ENCODE measurements at regions not wholly inside any gene's neighbourhood (a gene's known extent, or its start where the extent isn't known, plus 50 kb on each side); places are given as distances from the start of the nearest gene placed in this dataset.

DNA sequence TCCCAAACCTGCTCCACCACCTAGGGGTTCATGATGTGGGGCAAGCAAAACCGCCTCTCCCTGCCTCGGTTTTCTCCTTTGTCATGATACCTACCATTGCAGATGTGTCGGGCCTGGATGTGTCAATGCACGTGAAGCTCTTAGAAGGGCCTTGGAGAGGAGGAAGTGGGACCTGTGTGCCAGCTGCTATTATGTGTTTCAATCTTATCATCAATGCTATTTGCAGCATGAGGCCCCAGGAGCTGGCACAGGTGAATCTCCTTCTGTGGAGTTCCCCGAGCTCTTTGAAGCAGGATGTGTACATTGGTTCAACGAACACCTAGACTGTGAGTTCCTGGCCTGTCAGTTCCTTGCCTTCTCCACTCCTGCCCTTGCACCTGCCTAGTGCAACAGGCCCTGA, 331.6 kb downstream of the CTTN start:
- in situ Hi-C loops (cut with HindIII; ENCODE audit: extremely low pct_ligation_motif_present, low pct_unique_long_range_greater_than_20kb) = no loop called here
- H3K27ac ChIP-seq (ENCODE audit: extremely low read length, insufficient read depth, low read length) = no peak overlapping the region
- no peak overlapping the region for H3K4me2 ChIP-seq (ENCODE audit: low read depth, low read length)
- no peak overlapping the region for H3K9ac ChIP-seq (ENCODE audit: insufficient read depth, low read depth, low read length)
- no peak overlapping the region for H3K4me3 ChIP-seq (replicated peaks in 1 of 3; ENCODE audit: insufficient read depth in 1 of 3, low read depth in 2 of 3, low read length in 3 of 3)
- H2AFZ ChIP-seq (ENCODE audit: low read length) = no peak overlapping the region
- DNase-seq (ENCODE audit: low spot score) = no peak
- peaks cover 0 to 17% of the 10 kb centered on the region in 2 experiments; a peak in 1 of 5 replicates for H3K36me3 ChIP-seq (replicated peaks in 1 of 2; ENCODE audit: control insufficient read depth in 1 of 2, insufficient read depth in 2 of 2, low read length in 2 of 2)
- H3K79me2 ChIP-seq (ENCODE audit: insufficient read depth, low read length) = no peaks in the 10 kb centered on the region
- WGBS (ENCODE audit: low lambda C conversion rate) = 96% methylated on average over 6 of the region's 6 CpGs
- FAIRE-seq = no peak
- H3K4me1 ChIP-seq (ENCODE audit: insufficient read depth, low read length) = no peaks in the 10 kb centered on the region
- H3K9me3 ChIP-seq (ENCODE audit: low read length) = no peaks in the 10 kb centered on the region
- H4K20me1 ChIP-seq (ENCODE audit: insufficient read depth, low read length) = no peaks in the 10 kb centered on the region
- POLR2A ChIA-PET = no interaction called here
- ATAC-seq = no peak
- no TSS peak for BruUV-seq (replicated peaks)
- TF ChIP-seq NR2F2 (IDR thresholded peaks at IDR 0.05; ENCODE audit: borderline replicate concordance, low read depth) = no peak
- TF ChIP-seq, protein P1, sequence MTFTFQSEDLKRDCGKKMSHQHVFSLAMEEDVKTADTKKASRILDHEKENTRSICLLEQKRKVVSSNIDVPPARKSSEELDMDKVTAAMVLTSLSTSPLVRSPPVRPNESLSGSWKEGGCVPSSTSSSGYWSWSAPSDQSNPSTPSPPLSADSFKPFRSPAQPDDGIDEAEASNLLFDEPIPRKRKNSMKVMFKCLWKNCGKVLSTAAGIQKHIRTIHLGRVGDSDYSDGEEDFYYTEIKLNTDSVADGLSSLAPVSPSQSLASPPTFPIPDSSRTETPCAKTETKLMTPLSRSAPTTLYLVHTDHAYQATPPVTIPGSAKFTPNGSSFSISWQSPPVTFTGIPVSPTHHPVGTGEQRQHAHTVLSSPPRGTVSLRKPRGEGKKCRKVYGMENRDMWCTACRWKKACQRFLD (CRISPR knock-in tag; IDR thresholded peaks at IDR 0.05; ENCODE audit: borderline replicate concordance) = no peak
- TF ChIP-seq, protein P2, sequence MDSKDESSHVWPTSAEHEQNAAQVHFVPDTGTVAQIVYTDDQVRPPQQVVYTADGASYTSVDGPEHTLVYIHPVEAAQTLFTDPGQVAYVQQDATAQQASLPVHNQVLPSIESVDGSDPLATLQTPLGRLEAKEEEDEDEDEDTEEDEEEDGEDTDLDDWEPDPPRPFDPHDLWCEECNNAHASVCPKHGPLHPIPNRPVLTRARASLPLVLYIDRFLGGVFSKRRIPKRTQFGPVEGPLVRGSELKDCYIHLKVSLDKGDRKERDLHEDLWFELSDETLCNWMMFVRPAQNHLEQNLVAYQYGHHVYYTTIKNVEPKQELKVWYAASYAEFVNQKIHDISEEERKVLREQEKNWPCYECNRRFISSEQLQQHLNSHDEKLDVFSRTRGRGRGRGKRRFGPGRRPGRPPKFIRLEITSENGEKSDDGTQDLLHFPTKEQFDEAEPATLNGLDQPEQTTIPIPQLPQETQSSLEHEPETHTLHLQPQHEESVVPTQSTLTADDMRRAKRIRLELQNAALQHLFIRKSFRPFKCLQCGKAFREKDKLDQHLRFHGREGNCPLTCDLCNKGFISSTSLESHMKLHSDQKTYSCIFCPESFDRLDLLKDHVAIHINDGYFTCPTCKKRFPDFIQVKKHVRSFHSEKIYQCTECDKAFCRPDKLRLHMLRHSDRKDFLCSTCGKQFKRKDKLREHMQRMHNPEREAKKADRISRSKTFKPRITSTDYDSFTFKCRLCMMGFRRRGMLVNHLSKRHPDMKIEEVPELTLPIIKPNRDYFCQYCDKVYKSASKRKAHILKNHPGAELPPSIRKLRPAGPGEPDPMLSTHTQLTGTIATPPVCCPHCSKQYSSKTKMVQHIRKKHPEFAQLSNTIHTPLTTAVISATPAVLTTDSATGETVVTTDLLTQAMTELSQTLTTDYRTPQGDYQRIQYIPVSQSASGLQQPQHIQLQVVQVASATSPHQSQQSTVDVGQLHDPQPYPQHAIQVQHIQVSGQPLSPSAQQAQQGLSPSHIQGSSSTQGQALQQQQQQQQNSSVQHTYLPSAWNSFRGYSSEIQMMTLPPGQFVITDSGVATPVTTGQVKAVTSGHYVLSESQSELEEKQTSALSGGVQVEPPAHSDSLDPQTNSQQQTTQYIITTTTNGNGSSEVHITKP (CRISPR knock-in tag; IDR thresholded peaks at IDR 0.05; ENCODE audit: low read depth) = no peak
- TF ChIP-seq, protein P3, sequence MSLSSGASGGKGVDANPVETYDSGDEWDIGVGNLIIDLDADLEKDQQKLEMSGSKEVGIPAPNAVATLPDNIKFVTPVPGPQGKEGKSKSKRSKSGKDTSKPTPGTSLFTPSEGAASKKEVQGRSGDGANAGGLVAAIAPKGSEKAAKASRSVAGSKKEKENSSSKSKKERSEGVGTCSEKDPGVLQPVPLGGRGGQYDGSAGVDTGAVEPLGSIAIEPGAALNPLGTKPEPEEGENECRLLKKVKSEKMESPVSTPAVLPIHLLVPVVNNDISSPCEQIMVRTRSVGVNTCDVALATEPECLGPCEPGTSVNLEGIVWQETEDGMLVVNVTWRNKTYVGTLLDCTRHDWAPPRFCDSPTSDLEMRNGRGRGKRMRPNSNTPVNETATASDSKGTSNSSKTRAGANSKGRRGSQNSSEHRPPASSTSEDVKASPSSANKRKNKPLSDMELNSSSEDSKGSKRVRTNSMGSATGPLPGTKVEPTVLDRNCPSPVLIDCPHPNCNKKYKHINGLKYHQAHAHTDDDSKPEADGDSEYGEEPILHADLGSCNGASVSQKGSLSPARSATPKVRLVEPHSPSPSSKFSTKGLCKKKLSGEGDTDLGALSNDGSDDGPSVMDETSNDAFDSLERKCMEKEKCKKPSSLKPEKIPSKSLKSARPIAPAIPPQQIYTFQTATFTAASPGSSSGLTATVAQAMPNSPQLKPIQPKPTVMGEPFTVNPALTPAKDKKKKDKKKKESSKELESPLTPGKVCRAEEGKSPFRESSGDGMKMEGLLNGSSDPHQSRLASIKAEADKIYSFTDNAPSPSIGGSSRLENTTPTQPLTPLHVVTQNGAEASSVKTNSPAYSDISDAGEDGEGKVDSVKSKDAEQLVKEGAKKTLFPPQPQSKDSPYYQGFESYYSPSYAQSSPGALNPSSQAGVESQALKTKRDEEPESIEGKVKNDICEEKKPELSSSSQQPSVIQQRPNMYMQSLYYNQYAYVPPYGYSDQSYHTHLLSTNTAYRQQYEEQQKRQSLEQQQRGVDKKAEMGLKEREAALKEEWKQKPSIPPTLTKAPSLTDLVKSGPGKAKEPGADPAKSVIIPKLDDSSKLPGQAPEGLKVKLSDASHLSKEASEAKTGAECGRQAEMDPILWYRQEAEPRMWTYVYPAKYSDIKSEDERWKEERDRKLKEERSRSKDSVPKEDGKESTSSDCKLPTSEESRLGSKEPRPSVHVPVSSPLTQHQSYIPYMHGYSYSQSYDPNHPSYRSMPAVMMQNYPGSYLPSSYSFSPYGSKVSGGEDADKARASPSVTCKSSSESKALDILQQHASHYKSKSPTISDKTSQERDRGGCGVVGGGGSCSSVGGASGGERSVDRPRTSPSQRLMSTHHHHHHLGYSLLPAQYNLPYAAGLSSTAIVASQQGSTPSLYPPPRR (CRISPR knock-in tag; IDR thresholded peaks at IDR 0.05; ENCODE audit: borderline replicate concordance) = no peak
- no peak for TF ChIP-seq ZNF292 (CRISPR knock-in tag; IDR thresholded peaks at IDR 0.05; ENCODE audit: borderline replicate concordance, low read depth)
- TF ChIP-seq JUN (CRISPR knock-in tag; IDR thresholded peaks at IDR 0.05) = no peak
- TF ChIP-seq MAZ (IDR thresholded peaks at IDR 0.05; ENCODE audit: borderline replicate concordance, low read depth, low read length) = no peak
- no peak for TF ChIP-seq MAZ (CRISPR knock-in tag; IDR thresholded peaks at IDR 0.05; ENCODE audit: low read depth)
- no peak for TF ChIP-seq MTF1 (CRISPR knock-in tag; IDR thresholded peaks at IDR 0.05)
- TF ChIP-seq RFX1 (IDR thresholded peaks at IDR 0.05) = no peak
- TF ChIP-seq, protein P4, sequence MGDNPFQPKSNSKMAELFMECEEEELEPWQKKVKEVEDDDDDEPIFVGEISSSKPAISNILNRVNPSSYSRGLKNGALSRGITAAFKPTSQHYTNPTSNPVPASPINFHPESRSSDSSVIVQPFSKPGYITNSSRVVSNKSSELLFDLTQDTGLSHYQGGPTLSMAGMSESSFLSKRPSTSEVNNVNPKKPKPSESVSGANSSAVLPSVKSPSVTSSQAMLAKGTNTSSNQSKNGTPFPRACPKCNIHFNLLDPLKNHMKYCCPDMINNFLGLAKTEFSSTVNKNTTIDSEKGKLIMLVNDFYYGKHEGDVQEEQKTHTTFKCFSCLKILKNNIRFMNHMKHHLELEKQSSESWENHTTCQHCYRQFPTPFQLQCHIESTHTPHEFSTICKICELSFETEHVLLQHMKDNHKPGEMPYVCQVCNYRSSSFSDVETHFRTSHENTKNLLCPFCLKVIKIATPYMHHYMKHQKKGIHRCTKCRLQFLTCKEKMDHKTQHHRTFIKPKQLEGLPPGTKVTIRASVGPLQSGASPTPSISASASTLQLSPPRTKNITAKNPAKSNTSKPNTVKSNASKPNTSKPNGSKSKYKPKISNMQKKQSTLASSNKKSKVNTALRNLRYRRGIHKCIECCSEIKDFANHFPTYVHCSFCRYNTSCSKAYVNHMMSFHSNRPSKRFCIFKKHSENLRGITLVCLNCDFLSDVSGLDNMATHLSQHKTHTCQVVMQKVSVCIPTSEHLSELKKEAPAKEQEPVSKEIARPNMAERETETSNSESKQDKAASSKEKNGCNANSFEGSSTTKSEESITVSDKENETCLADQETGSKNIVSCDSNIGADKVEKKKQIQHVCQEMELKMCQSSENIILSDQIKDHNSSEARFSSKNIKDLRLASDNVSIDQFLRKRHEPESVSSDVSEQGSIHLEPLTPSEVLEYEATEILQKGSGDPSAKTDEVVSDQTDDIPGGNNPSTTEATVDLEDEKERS (CRISPR knock-in tag; IDR thresholded peaks at IDR 0.05) = no peak
- CTCF ChIA-PET (ENCODE audit: low intra/inter-chr PET ratio, low total read pairs) = no interaction called here
- H3K27me3 ChIP-seq (ENCODE audit: control insufficient read depth in 1 of 2, insufficient read depth in 2 of 2, low read length in 2 of 2) = no peaks in the 10 kb centered on the region
- intact Hi-C loops (cut with micrococcal nuclease; ENCODE audit: unreplicated experiment) = no loop called here
